Muscle of leg (tissue), 3 donors: ENCODE measurements at regions not wholly inside any gene's neighbourhood (a gene's known extent, or its start where the extent isn't known, plus 50 kb on each side); places are given as distances from the start of the nearest gene placed in this dataset.
"Not testable (repeated sequence)": the region's sequence is repeated elsewhere in the genome, so short reads cannot be mapped to it uniquely, and the experiment has no call there.

Source experiments
- DNase-seq: peaks from one replicate; pipeline ENCODE4 v3.0.0; 2013
- H3K27ac ChIP-seq: one replicate; pipeline ENCODE4 v1.5.1; 2013; ENCODE audit warnings: mild to moderate bottlenecking, low read length, control low read depth
- H3K27me3 ChIP-seq: one replicate; pipeline ENCODE4 v1.6.1; 2013; ENCODE audit warnings: low read length; ENCODE audit not compliant: control insufficient read depth, insufficient read depth
- H3K36me3 ChIP-seq: one replicate; pipeline ENCODE4 v1.6.1; 2013; ENCODE audit warnings: low read length; ENCODE audit not compliant: control insufficient read depth, insufficient read depth
- H3K4me1 ChIP-seq: one replicate; pipeline ENCODE4 v1.6.1; 2013; ENCODE audit warnings: low read length; ENCODE audit not compliant: control insufficient read depth, insufficient read depth
- H3K4me3 ChIP-seq: one replicate; pipeline ENCODE4 v1.5.1; 2013; ENCODE audit warnings: low read length, control low read depth
- H3K9me3 ChIP-seq: replicated peaks from 2 replicates; pipeline ENCODE4 v1.6.1; 2013; ENCODE audit warnings: low read depth, low read length; ENCODE audit not compliant: control insufficient read depth
- WGBS: methylation state at CpG from one replicate; pipeline ENCODE4 v1.1.5; 2013; ENCODE audit warnings: missing lambda C conversion rate; ENCODE audit not compliant: insufficient coverage; 5-methylcytosine and 5-hydroxymethylcytosine counted together

GRCh38 chr1:163983097-163983496 is 575.9 kb upstream of the PBX1 start:
- Histone ChIP-seq H3K4me3 (no peak overlapping the region), H3K9me3 (no peaks in the 10 kb centered on the region), H3K4me1 (no peaks in the 10 kb centered on the region), H3K27ac (no peak overlapping the region), H3K36me3 (no peaks in the 10 kb centered on the region), H3K27me3 (no peaks in the 10 kb centered on the region)
- no CpG with 5 or more reads among the region's 2 CpGs for WGBS
- no peak for DNase-seq

GRCh38 chr1:163985700-163986099 is 573.3 kb upstream of the PBX1 start:
- Histone ChIP-seq H3K27me3 (no peaks in the 10 kb centered on the region), H3K9me3 (no peaks in the 10 kb centered on the region), H3K36me3 (no peaks in the 10 kb centered on the region), H3K27ac (no peak overlapping the region), H3K4me3 (no peak overlapping the region), H3K4me1 (no peaks in the 10 kb centered on the region)
- no peak for DNase-seq
- no CpG with 5 or more reads among the region's 3 CpGs for WGBS

- no peak for DNase-seq
- peaks cover 12% of the 10 kb centered on the region for H3K9me3 ChIP-seq
- no CpG with 5 or more reads among the region's 1 CpG for WGBS
Measured at GRCh38 chr1:163999131-163999530, 559.9 kb upstream of the PBX1 start.

GRCh38 chr1:164006186-164006585 is 552.8 kb upstream of the PBX1 start:
- not testable (repeated sequence) for H3K27ac ChIP-seq, DNase-seq, H3K4me3 ChIP-seq, H3K9me3 ChIP-seq, H3K36me3 ChIP-seq, H3K27me3 ChIP-seq, H3K4me1 ChIP-seq
- WGBS, result no CpG with 5 or more reads among the region's 3 CpGs

More at GRCh38 chr1:163999131-163999530, 559.9 kb upstream of the PBX1 start:
- no peak overlapping the region for H3K4me3 ChIP-seq
- H3K27me3 ChIP-seq, result no peaks in the 10 kb centered on the region
- no peaks in the 10 kb centered on the region for H3K4me1 ChIP-seq
- no peaks in the 10 kb centered on the region for H3K36me3 ChIP-seq
- no peak overlapping the region for H3K27ac ChIP-seq

GRCh38 chr1:164006621-164007020 is 552.4 kb upstream of the PBX1 start:
- no peaks in the 10 kb centered on the region for H3K4me1 ChIP-seq
- no peak for DNase-seq
- no peaks in the 10 kb centered on the region for H3K27me3 ChIP-seq
- H3K9me3 ChIP-seq, result peaks cover 6% of the 10 kb centered on the region
- H3K4me3 ChIP-seq, result no peak overlapping the region
- H3K27ac ChIP-seq, result no peak overlapping the region
- no peaks in the 10 kb centered on the region for H3K36me3 ChIP-seq
- 80% methylated on average over 1 of the region's 4 CpGs for WGBS

GRCh38 chr1:164017239-164017638 is 541.7 kb upstream of the PBX1 start:
- Histone ChIP-seq H3K4me1 (no peaks in the 10 kb centered on the region), H3K36me3 (no peaks in the 10 kb centered on the region), H3K9me3 (peaks cover 2% of the 10 kb centered on the region), H3K4me3 (no peak overlapping the region), H3K27ac (no peak overlapping the region), H3K27me3 (no peaks in the 10 kb centered on the region)
- DNase-seq, result no peak
- 80% methylated on average over 1 of the region's 1 CpG for WGBS

GRCh38 chr1:164020391-164020790 is 538.6 kb upstream of the PBX1 start:
- H3K4me3 ChIP-seq, result no peak overlapping the region
- peaks cover 2% of the 10 kb centered on the region for H3K9me3 ChIP-seq
- H3K36me3 ChIP-seq, result no peaks in the 10 kb centered on the region
- H3K27ac ChIP-seq, result no peak overlapping the region
- no peak for DNase-seq
- no peaks in the 10 kb centered on the region for H3K4me1 ChIP-seq
- WGBS, result 80% methylated on average over 2 of the region's 2 CpGs
- H3K27me3 ChIP-seq, result no peaks in the 10 kb centered on the region

- no peaks in the 10 kb centered on the region for H3K27me3 ChIP-seq
- no CpG with 5 or more reads among the region's 1 CpG for WGBS
- H3K9me3 ChIP-seq, result peaks cover 2% of the 10 kb centered on the region
- DNase-seq, result no peak
- no peak overlapping the region for H3K27ac ChIP-seq
- no peak overlapping the region for H3K4me3 ChIP-seq
- H3K36me3 ChIP-seq, result no peaks in the 10 kb centered on the region
- H3K4me1 ChIP-seq, result no peaks in the 10 kb centered on the region
Measured at GRCh38 chr1:164021813-164022212, 537.2 kb upstream of the PBX1 start.

- Histone ChIP-seq H3K36me3 (no peaks in the 10 kb centered on the region), H3K27ac (no peak overlapping the region), H3K9me3 (peaks cover 10% of the 10 kb centered on the region), H3K4me3 (no peak overlapping the region), H3K4me1 (no peaks in the 10 kb centered on the region), H3K27me3 (no peaks in the 10 kb centered on the region)
- DNase-seq, result no peak
- no CpG with 5 or more reads among the region's 1 CpG for WGBS
Measured at GRCh38 chr1:164033782-164034181, 525.2 kb upstream of the PBX1 start.

GRCh38 chr1:164040754-164041153 is 518.2 kb upstream of the PBX1 start:
- Histone ChIP-seq H3K36me3 (no peaks in the 10 kb centered on the region), H3K27me3 (no peaks in the 10 kb centered on the region), H3K27ac (no peak overlapping the region), H3K9me3 (no peaks in the 10 kb centered on the region), H3K4me1 (no peaks in the 10 kb centered on the region), H3K4me3 (no peak overlapping the region)
- no peak for DNase-seq
- WGBS, result no CpG with 5 or more reads among the region's 1 CpG

GRCh38 chr1:164051782-164052181 is 507.2 kb upstream of the PBX1 start:
- Histone ChIP-seq H3K4me3 (no peak overlapping the region), H3K9me3 (no peaks in the 10 kb centered on the region), H3K36me3 (no peaks in the 10 kb centered on the region), H3K27ac (no peak overlapping the region), H3K27me3 (no peaks in the 10 kb centered on the region), H3K4me1 (no peaks in the 10 kb centered on the region)
- WGBS, result no CpG with 5 or more reads among the region's 1 CpG
- DNase-seq, result no peak
